Osteoblast (primary cell): ENCODE measurements at regions not wholly inside any gene's neighbourhood (a gene's known extent, or its start where the extent isn't known, plus 50 kb on each side); places are given as distances from the start of the nearest gene placed in this dataset.

Source experiments
- DNase-seq: peaks from one replicate; pipeline ENCODE4 v3.0.0; 2011; ENCODE audit warnings: low spot score, mixed read lengths; ENCODE audit not compliant: insufficient read length; ENCODE audit errors: missing footprints
- H2AFZ ChIP-seq: 2 replicates; pipeline ENCODE4 v1.6.0; 2011; ENCODE audit warnings: mild to moderate bottlenecking, low read length
- H3K27ac ChIP-seq: 2 replicates; pipeline ENCODE4 v1.5.1; 2011; ENCODE audit warnings: mild to moderate bottlenecking, low read depth, low read length, moderate library complexity
- H3K27me3 ChIP-seq: 2 replicates; pipeline ENCODE4 v1.6.0; 2012; ENCODE audit warnings: mild to moderate bottlenecking, control low read depth, inconsistent platforms, low read length, moderate library complexity; ENCODE audit not compliant: insufficient read depth
- H3K36me3 ChIP-seq: 2 replicates; pipeline ENCODE4 v1.5.1; 2011; ENCODE audit warnings: mild to moderate bottlenecking, low read length, control low read depth, moderate library complexity; ENCODE audit not compliant: insufficient read depth
- H3K4me1 ChIP-seq: 2 replicates; pipeline ENCODE4 v1.5.1; 2011; ENCODE audit warnings: mild to moderate bottlenecking, low read length, control low read depth, moderate library complexity; ENCODE audit not compliant: insufficient read depth
- H3K4me2 ChIP-seq: 2 replicates; pipeline ENCODE4 v1.6.0; 2011; ENCODE audit warnings: mild to moderate bottlenecking, low read length; ENCODE audit not compliant: insufficient read depth
- H3K4me3 ChIP-seq: fragments of 200-600 bp; sonication (generic); 3 replicates; pipeline ENCODE4 v1.5.1; 2012; ENCODE audit warnings: mild to moderate bottlenecking, low read length, inconsistent platforms; ENCODE audit not compliant: insufficient read depth
- H3K79me2 ChIP-seq: 2 replicates; pipeline ENCODE4 v1.6.0; 2012; ENCODE audit warnings: mild to moderate bottlenecking, low read length, control low read depth, inconsistent platforms; ENCODE audit not compliant: insufficient read depth
- H3K9me3 ChIP-seq: 2 replicates; pipeline ENCODE4 v1.5.1; 2011; ENCODE audit warnings: low read depth, low read length, control low read depth
- H4K20me1 ChIP-seq: 2 replicates; pipeline ENCODE4 v1.6.0; 2012; ENCODE audit warnings: mild to moderate bottlenecking, low read length, control low read depth; ENCODE audit not compliant: insufficient read depth
- TF ChIP-seq, protein P1 (sequence below): IDR thresholded peaks from 2 replicates; pipeline ENCODE4 v1.5.1; 2011; ENCODE audit warnings: mild to moderate bottlenecking, low read depth, low read length, moderate library complexity; ENCODE audit errors: extremely low read depth

GRCh38 chr7:121796381-121796780 lies 76.6 kb upstream of the PTPRZ1 start:
- TF ChIP-seq, protein P1, sequence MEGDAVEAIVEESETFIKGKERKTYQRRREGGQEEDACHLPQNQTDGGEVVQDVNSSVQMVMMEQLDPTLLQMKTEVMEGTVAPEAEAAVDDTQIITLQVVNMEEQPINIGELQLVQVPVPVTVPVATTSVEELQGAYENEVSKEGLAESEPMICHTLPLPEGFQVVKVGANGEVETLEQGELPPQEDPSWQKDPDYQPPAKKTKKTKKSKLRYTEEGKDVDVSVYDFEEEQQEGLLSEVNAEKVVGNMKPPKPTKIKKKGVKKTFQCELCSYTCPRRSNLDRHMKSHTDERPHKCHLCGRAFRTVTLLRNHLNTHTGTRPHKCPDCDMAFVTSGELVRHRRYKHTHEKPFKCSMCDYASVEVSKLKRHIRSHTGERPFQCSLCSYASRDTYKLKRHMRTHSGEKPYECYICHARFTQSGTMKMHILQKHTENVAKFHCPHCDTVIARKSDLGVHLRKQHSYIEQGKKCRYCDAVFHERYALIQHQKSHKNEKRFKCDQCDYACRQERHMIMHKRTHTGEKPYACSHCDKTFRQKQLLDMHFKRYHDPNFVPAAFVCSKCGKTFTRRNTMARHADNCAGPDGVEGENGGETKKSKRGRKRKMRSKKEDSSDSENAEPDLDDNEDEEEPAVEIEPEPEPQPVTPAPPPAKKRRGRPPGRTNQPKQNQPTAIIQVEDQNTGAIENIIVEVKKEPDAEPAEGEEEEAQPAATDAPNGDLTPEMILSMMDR: no peak
- Histone ChIP-seq H3K4me2 (no peak overlapping the region), H2AFZ (no peak overlapping the region), H3K4me3 (no peak overlapping the region), H3K36me3 (no peaks in the 10 kb centered on the region), H3K79me2 (no peaks in the 10 kb centered on the region), H3K27ac (no peak overlapping the region), H3K9me3 (no peaks in the 10 kb centered on the region), H3K27me3 (no peaks in the 10 kb centered on the region), H4K20me1 (no peaks in the 10 kb centered on the region), H3K4me1 (no peaks in the 10 kb centered on the region)
- no peak for DNase-seq

- no peak overlapping the region for H2AFZ ChIP-seq
- no peak for DNase-seq
Observed at GRCh38 chr7:121795736-121796135, 77.2 kb upstream of the PTPRZ1 start.

DNA sequence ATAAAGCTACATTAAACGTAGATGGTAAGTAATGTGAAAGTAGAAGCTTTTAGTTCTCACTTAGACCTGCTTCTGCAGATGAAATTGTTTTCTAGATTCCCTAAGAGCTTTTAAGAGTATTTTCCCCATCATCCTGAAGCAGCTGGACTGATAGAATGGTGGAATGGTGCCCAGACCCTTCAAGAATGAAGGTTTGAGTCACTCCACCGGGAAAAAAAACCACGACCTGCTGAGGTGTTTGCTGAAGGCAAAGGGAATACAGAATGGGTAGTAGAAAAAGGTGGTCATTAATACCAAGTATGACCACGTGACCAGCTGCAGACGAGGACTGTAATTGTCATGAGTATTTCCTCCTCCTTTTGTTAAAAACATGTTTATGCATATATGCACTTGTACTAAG lies 79.2 kb upstream of the PTPRZ1 start:
- no peaks in the 10 kb centered on the region for H3K9me3 ChIP-seq
- H3K36me3 ChIP-seq: no peaks in the 10 kb centered on the region
- no peak overlapping the region for H3K4me2 ChIP-seq
- DNase-seq: no peak
- H3K27ac ChIP-seq: no peak overlapping the region
- no peaks in the 10 kb centered on the region for H3K27me3 ChIP-seq
- TF ChIP-seq, protein P1: no peak
- no peaks in the 10 kb centered on the region for H4K20me1 ChIP-seq
- H3K79me2 ChIP-seq: no peaks in the 10 kb centered on the region
- H2AFZ ChIP-seq: no peak overlapping the region
- no peak overlapping the region for H3K4me3 ChIP-seq
- no peaks in the 10 kb centered on the region for H3K4me1 ChIP-seq

More at GRCh38 chr7:121795736-121796135, 77.2 kb upstream of the PTPRZ1 start:
- H3K9me3 ChIP-seq: no peaks in the 10 kb centered on the region
- no peak overlapping the region for H3K27ac ChIP-seq
- no peaks in the 10 kb centered on the region for H3K27me3 ChIP-seq
- no peak overlapping the region for H3K4me3 ChIP-seq
- TF ChIP-seq, protein P1: no peak
- H3K79me2 ChIP-seq: no peaks in the 10 kb centered on the region
- no peak overlapping the region for H3K4me2 ChIP-seq
- no peaks in the 10 kb centered on the region for H3K4me1 ChIP-seq
- no peaks in the 10 kb centered on the region for H4K20me1 ChIP-seq
- no peaks in the 10 kb centered on the region for H3K36me3 ChIP-seq

- no peaks in the 10 kb centered on the region for H3K4me1 ChIP-seq
- H3K9me3 ChIP-seq: no peaks in the 10 kb centered on the region
- no peaks in the 10 kb centered on the region for H3K36me3 ChIP-seq
- H3K27me3 ChIP-seq: no peaks in the 10 kb centered on the region
- H3K4me3 ChIP-seq: no peak overlapping the region
- H2AFZ ChIP-seq: no peak overlapping the region
- no peaks in the 10 kb centered on the region for H3K79me2 ChIP-seq
- DNase-seq: no peak
- H4K20me1 ChIP-seq: no peaks in the 10 kb centered on the region
- no peak overlapping the region for H3K27ac ChIP-seq
- H3K4me2 ChIP-seq: no peak overlapping the region
- TF ChIP-seq, protein P1: no peak
Observed at GRCh38 chr7:121777672-121778071, 95.3 kb upstream of the PTPRZ1 start.
